HEK293 (cell line): ENCODE measurements at regions not wholly inside any gene's neighbourhood (a gene's known extent, or its start where the extent isn't known, plus 50 kb on each side); places are given as distances from the start of the nearest gene placed in this dataset.

Experiments
- HIC1 ChIP-seq: fragments of 450-650 bp; formaldehyde crosslinking; IDR thresholded peaks from 2 replicates; pipeline ENCODE4 v1.5.1; 2016; ENCODE audit warnings: missing biosample characterization, missing genetic modification characterization
- KLF1 ChIP-seq: fragments of 450-650 bp; formaldehyde crosslinking; IDR thresholded peaks from 2 replicates; pipeline ENCODE4 v1.5.1; 2016; ENCODE audit warnings: missing biosample characterization, missing genetic modification characterization
- REST ChIP-seq: fragments of 450-650 bp; formaldehyde crosslinking; IDR thresholded peaks from 2 replicates; pipeline ENCODE4 v1.5.1; 2016; ENCODE audit warnings: missing biosample characterization, missing genetic modification characterization
- ZNF513 ChIP-seq: fragments of 450-650 bp; IDR thresholded peaks from 2 replicates; pipeline ENCODE4 v1.5.1; 2018; ENCODE audit warnings: missing biosample characterization, missing genetic modification characterization

- TF ChIP-seq KLF1 (tag by site-specific recombination), result no peak
- TF ChIP-seq HIC1 (tag by site-specific recombination), result no peak
- no peak for TF ChIP-seq ZNF513 (tag by site-specific recombination)
- TF ChIP-seq REST, result no peak
Observed at GRCh38 chr6:147999001-147999540, 343.6 kb upstream of the SASH1 start.
